ENCODE measurements at regions not wholly inside any gene's neighbourhood (a gene's known extent, or its start where the extent isn't known, plus 50 kb on each side); places are given as distances from the start of the nearest gene placed in this dataset.

- DNase-seq: no peak
Measured at GRCh38 chr2:220309215-220309614, 681.8 kb downstream of the SLC4A3 start.

GRCh38 chr2:220310451-220310861 is 683.0 kb downstream of the SLC4A3 start:
- no peak for DNase-seq

- no peak for DNase-seq
Measured at GRCh38 chr2:220315098-220315823, 687.8 kb downstream of the SLC4A3 start.

- no peak for DNase-seq
Measured at GRCh38 chr2:220318037-220318436, 690.6 kb downstream of the SLC4A3 start.

- no peak for DNase-seq
Measured at GRCh38 chr2:220318508-220318907, 691.1 kb downstream of the SLC4A3 start.

GRCh38 chr2:220320326-220320725 is 692.9 kb downstream of the SLC4A3 start:
- no peak for DNase-seq

GRCh38 chr2:220332886-220333285 is 705.5 kb downstream of the SLC4A3 start:
- no peak for DNase-seq

GRCh38 chr2:220334210-220334609 is 706.8 kb downstream of the SLC4A3 start:
- no peak for DNase-seq

- DNase-seq: no peak
Measured at GRCh38 chr2:220334871-220335590, 707.6 kb downstream of the SLC4A3 start.

GRCh38 chr2:220335591-220335915 is 708.1 kb downstream of the SLC4A3 start:
- no peak for DNase-seq

- DNase-seq: no peak
Measured at GRCh38 chr2:220336771-220337170, 709.3 kb downstream of the SLC4A3 start.

- no peak for DNase-seq
Measured at GRCh38 chr2:220337611-220338440, 710.4 kb downstream of the SLC4A3 start.

GRCh38 chr2:220341014-220341413 is 713.6 kb downstream of the SLC4A3 start:
- no peak for DNase-seq

- no peak for DNase-seq
Measured at GRCh38 chr2:220346919-220347318, 719.5 kb downstream of the SLC4A3 start.

- no peak for DNase-seq
Measured at GRCh38 chr2:220347626-220348025, 720.2 kb downstream of the SLC4A3 start.

GRCh38 chr2:220348206-220348605 is 720.8 kb downstream of the SLC4A3 start:
- DNase-seq: no peak

- no peak for DNase-seq
Measured at GRCh38 chr2:220353897-220354296, 726.5 kb downstream of the SLC4A3 start.

- no peak for DNase-seq
Measured at GRCh38 chr2:220356076-220356475, 728.6 kb downstream of the SLC4A3 start.

GRCh38 chr2:220365023-220365422 is 737.6 kb downstream of the SLC4A3 start:
- no peak for DNase-seq

GRCh38 chr2:220366765-220367164 is 739.3 kb downstream of the SLC4A3 start:
- no peak for DNase-seq

GRCh38 chr2:220370764-220371163 is 743.3 kb downstream of the SLC4A3 start:
- DNase-seq: no peak

GRCh38 chr2:220371211-220371610 is 743.8 kb downstream of the SLC4A3 start:
- DNase-seq: no peak

- DNase-seq: no peak
Measured at GRCh38 chr2:220373878-220374277, 746.4 kb downstream of the SLC4A3 start.

GRCh38 chr2:220374282-220374681 is 746.9 kb downstream of the SLC4A3 start:
- no peak for DNase-seq
